GM19452 (cell line): ENCODE measurements at regions not wholly inside any gene's neighbourhood (a gene's known extent, or its start where the extent isn't known, plus 50 kb on each side); places are given as distances from the start of the nearest gene placed in this dataset.

Source experiments
- ATAC-seq: cut with Tn5 transposase; IDR thresholded peaks from one replicate; pipeline ENCODE4 v1.9.1; 2021; ENCODE audit not compliant: unreplicated experiment

DNA sequence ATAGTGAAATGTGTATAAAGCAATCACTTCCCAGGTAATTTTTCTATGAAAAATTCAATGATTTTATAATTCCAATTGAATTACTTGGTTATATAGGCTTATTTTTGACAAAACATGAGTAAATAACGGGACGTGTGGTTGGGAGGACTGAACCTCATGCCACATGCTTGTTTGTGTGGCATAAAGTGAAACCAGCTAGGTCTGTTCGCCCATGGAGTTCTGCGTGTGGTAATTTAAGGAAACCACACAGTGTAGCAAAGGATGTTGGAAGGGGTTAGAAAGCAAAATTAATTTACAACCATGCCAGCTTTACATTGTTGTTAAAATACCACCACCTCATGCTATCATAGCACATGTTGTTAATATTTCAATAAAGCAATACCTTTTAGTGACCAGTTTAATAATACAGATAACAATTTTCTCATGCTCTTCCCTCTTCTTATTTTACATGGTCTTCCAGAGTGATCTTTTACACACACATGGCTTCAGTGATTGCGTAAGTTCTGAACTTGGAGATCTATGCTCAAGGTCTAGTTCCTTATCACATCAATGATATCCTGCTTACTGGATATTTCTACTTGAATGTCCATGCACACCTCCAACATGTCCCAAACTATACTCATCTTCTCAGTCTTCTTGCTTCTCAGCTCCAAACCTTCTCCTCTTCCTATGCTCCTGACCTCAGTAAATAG lies 156.4 kb upstream of the ITGA4 start:
- ATAC-seq = no peak

DNA sequence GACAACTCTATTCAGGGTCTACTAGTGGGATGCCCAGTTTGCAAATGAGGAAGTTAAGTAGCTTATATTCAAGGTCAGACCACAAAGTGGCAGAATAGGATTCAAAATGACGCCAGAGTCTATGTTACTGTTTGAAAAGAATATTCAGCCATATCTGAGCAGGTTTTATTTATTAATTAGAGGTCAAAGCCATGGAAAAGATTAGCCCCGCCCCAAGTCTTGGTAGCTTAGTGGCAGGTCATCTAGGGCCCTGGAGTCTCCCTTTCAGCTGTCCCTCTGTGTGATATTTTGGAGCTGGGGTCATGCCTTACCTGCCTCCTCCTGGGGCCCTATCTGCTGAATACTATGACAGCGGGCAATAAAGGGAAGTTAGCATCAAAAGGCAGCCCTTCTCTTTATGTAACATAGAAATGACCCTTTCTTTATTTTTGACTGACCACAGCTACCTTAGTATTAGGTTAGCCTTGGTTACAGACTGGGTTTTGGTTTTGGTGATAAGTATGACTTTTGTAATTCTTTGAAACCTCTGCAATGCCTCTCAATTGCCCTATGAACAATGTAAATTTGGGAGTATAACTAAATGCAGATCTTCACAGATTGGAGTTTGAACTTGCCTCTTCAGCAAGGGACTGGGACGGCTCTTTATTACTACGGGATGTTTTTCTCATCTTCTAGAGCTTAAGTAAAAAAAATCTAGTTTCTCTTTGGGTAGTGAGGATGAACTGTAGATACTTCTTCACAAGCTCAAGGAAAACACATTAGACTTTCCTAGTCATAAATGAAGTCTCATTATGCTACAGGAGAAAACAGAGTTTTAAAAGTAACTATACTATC lies 153.0 kb upstream of the ITGA4 start:
- no peak for ATAC-seq

DNA sequence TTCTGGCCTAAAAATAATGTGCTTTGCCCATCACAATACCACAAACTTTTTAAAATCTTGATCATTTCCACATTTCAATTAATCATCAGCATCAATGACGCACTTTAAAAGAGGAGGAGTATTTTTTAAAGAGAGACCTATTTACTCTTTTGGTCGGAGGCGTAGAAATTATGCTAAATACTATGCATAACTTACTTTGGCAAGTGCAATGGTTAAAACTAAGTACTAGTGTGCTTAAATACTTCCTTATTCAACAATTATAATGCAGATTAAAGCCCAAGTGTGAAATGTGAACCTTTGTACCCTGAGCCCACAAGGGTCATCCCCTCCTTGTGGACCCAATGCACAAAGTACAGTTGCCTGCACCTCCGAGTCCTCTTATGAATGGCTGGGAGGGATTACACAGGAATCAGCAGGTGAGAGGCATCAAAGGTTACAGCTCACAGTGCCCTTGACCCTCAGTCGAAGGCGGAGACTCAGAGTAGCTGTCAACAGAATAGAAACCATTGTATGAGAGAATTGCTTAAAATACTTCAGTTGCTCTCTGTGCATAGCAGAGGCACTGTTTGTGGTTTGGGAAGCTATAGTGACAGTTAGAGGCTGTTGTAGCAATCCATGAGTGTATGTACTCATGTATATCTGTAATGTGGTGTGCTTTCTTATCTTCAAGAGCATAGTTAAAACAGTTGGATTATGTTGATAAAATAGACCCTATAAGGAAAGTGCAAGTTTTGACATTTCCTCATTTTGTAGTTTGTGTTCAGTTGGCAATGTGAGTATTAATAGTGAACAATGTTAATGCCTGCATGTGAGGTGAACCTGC lies 151.7 kb upstream of the ITGA4 start:
- ATAC-seq = peak; percentile 85

DNA sequence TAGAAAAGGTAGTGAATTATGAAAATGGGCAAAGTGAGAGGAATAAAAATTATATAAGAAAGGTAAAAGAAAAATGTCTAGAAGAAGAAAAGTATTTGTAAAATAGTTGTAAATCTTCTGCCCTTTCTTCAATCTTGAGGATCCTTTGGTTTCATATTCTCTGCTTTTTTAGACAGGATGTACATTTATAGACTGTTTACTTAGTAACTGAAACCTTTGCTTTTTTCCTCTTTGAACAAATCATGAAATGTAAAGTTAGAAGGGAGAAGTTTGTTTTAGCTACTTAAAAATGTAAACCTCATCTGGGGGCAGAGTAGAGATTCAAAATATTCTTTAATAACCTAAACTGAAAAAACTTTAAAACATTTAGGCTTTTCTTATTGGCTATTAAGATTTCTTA lies 150.4 kb upstream of the ITGA4 start:
- ATAC-seq = no peak

- ATAC-seq = no peak
Measured at GRCh38 chr2:181307203-181307991, 149.8 kb upstream of the ITGA4 start.

DNA sequence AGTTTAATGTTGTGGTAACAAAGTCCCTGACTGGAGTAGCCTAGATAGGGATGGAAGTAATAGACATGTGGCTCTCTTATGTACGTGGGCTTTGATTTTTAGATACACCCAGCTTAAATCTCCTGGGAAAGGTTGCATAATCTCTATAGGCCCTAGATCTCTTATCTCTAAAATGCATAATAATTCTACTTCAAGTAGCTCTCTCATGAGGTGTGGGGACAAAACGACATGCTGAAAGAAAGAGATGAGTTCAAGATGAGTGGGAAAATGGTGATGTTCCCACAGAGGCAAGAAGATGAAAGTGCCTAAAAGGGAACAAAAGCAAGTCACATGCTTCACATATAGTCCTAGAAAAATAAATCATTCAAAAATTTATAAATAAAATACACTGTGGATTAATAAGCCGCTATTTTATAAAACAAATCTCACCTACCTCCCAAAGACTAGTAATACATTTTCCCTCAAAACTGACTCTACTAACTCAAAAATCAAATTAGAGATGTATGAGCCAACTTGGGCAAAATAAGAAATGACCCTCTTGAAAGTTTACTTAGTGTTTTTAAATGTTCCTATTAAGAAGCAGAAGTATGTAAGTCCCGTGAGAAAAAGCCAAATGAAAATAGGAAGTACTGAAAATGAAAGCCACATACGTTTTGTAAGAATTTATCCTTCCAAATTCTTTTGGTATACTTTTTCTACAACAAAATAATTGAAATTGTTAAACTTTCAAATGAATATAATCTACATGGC lies 148.2 kb upstream of the ITGA4 start:
- no peak for ATAC-seq

DNA sequence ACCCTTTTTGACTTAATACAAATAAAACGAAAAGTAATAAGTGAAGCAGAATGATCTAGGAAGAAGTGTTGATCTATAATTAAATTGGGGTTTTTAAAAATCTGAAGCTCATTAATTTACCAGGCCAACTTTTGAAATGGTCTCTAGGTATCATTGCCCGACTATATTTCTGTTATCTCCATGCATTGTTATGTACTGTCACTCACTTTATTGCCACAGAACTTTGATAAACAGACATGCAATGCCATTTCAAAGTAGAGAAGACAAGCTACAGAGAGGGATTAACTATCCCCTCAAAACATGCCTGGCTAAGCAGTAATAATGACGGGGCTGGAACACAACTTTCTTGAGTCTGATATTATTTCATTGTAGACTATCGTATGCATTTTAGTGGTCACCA lies 147.6 kb upstream of the ITGA4 start:
- ATAC-seq = no peak

GRCh38 chr2:181310967-181311366 lies 146.2 kb upstream of the ITGA4 start:
- no peak for ATAC-seq

GRCh38 chr2:181311837-181312236 lies 145.3 kb upstream of the ITGA4 start:
- ATAC-seq = no peak

DNA sequence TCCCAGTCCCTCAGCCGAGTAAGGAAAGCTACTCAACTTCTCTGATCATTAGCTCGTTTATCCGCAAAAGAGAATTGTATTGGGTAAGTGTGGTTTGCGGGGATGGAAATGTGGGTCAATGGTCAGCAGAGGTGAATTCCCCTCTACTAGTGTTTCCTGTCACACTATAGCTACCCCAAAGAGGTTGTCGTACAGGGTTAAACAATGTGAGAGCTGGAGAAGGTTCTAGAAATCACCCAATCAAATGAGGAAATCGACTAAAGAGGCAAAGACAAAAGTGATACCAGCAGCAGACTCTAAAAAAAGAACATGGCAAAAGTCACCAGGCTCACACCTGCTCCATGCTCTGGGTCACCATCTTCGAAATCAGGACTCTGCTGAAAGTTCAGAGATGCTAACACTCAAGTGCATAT lies 144.7 kb upstream of the ITGA4 start:
- peak; percentile 85 for ATAC-seq

- no peak for ATAC-seq
Measured at GRCh38 chr2:181313845-181314244, 143.3 kb upstream of the ITGA4 start.

DNA sequence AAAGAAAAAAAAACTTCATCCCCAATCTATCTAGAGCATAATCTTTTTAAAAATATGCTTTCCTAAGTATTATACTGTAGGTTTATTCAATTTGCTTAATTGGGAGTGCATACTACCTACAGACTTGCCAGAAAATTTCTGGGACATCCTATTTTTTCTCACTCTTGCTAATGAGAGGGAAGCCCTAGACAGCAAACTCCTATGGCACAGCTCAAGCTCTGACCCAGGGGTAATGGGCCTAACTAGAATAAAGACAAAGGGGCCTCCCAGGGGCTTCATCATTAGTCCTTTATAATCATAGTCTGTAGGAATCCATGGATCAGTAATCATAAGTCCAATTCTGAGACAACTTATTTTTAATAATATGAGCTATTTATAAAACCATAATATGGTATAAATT lies 142.6 kb upstream of the ITGA4 start:
- no peak for ATAC-seq

DNA sequence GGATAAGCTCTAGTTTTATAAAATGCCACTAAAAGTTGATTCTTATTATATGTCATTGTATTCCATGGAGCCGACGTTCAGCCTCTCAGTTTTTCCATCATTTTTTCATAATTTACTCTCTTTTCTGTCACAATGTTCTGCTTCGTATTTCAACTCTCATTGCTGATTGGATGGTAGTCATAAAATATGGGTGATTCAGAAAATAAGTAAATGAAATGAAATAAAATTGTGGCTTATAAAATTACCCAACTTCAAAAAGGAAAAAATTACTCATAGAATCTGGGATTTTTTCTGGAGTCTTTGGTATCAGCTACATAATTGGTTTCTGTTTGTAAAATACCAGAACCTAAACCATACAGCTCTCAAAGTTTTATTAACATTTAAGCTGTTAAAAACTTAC lies 139.7 kb upstream of the ITGA4 start:
- ATAC-seq = no peak

DNA sequence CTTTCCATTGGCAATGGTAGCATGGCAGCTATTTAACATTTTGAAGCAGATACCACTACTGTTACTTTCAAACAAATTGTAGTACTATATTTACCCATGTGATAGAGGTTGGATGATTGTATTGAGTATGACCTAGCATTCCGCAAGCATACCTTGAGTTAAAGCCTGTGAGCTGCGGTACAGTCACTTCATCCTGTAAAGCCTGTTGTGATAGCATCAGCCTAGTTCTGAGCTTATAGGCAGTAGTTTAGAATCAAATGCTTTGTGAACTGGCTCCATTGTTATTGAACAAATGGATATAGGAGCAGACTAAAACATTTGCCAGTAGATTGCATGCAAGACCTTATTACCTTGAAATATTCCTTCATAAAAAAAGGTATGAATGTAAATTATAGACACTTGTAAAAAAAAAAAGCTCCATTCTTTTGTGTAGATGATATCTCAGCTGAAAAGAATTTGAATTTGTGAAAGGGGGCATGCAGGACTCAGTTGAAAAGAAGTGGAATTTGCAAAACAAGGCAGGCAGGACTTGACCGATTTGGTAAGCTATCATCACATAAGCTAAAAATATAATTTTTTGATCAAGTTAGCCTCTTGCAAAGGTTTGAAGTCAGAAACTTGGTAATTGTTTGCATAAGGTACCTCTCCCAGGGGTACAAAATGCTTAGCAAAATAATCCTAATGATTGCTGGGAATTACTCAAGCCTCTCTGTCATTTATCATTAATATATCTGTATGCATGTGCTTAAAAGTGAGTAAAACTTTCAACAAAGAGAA lies 138.5 kb upstream of the ITGA4 start:
- ATAC-seq = no peak

- no peak for ATAC-seq
Measured at GRCh38 chr2:181319286-181319685, 137.9 kb upstream of the ITGA4 start.

- no peak for ATAC-seq
Measured at GRCh38 chr2:181320638-181321037, 136.5 kb upstream of the ITGA4 start.

DNA sequence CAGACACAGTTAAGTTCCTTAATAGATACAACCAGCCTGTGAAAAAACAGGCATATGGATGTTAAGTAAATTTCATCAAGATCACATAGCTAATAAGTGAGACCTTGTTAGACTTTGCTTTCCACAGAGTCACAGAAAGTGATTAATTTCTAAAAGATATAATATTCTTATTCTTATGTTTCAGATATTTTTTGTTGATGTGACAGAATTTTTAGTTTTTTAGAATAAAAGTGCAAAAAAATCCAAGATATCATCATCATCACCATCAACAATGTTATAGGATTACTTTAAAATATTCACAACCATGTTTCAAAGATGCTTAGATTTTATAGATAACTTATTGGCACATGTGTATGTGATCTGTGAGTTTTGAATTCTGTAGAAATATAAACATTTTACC lies 132.3 kb upstream of the ITGA4 start:
- ATAC-seq = no peak

DNA sequence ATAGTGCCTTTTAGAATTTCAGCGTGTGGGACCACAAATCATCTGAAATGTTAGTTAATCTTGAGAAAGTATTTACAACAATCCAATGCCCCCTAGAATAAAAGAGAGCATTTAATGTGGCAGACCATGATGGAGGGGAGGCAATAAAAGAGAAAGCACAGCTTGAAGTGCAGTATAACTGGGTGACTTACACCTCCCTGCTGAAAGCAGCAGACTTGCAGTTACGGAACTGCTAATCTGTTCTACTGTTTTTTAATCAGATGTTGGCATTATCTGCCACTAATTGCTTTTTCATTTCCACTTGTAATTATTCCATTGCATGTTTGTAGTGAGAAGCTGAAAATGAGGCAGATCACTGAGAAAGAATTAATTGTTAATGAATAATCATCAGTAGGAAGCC lies 130.5 kb upstream of the ITGA4 start:
- no peak for ATAC-seq

GRCh38 chr2:181330286-181330685 lies 126.9 kb upstream of the ITGA4 start:
- ATAC-seq = no peak
